ENCODE measurements at regions not wholly inside any gene's neighbourhood (a gene's known extent, or its start where the extent isn't known, plus 50 kb on each side); places are given as distances from the start of the nearest gene placed in this dataset.

DNA sequence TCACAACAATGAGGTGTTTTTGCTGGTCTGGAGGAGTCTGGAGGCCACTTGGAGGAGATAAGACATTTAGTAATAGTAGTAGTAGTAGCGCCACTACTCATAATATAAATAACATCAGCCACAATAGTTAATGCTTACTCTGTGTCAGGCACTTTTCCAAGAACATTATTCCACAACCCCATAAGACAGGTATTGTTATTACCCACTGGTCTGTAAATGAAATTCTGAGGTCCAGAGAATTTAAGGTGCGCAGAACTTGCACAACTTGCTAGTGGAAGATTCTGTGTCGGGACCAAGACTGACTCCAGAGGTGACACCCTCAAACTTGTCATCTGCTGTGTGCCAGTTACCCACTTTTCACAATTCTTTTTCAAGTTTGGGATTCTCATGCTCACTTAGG is 106.5 kb downstream of the MRM1 start:
- no peak overlapping the region for H3K4me3 ChIP-seq (ENCODE audit: control insufficient read depth, low read depth, low read length)
- TF ChIP-seq, protein P1, sequence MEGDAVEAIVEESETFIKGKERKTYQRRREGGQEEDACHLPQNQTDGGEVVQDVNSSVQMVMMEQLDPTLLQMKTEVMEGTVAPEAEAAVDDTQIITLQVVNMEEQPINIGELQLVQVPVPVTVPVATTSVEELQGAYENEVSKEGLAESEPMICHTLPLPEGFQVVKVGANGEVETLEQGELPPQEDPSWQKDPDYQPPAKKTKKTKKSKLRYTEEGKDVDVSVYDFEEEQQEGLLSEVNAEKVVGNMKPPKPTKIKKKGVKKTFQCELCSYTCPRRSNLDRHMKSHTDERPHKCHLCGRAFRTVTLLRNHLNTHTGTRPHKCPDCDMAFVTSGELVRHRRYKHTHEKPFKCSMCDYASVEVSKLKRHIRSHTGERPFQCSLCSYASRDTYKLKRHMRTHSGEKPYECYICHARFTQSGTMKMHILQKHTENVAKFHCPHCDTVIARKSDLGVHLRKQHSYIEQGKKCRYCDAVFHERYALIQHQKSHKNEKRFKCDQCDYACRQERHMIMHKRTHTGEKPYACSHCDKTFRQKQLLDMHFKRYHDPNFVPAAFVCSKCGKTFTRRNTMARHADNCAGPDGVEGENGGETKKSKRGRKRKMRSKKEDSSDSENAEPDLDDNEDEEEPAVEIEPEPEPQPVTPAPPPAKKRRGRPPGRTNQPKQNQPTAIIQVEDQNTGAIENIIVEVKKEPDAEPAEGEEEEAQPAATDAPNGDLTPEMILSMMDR (IDR thresholded peaks at IDR 0.05; ENCODE audit: control insufficient read depth, insufficient read depth, low read depth, low read length, missing control alignments) = no peak
- no peak for DNase-seq (ENCODE audit: low read depth)

DNA sequence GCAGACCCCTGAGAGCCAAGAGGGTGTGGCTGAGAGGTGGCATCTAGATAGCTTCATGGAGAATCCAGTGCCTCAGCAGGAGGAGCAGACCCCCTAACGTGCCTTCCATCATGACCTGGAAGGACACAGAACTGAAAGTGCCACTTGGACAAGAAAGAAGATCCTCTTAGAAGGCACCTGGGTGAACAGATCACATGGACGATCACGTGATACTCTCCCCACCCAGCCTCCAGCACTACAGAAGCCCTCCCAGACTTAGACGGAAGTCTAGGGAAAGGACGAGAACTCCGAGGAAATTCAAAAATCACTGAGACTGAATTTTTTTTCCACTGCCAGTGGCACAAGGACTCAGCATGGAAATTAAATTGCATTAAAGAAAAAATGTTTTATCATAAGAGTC is 113.4 kb downstream of the MRM1 start:
- DNase-seq (ENCODE audit: low read depth) = no peak
- no peak overlapping the region for H3K4me3 ChIP-seq (ENCODE audit: control insufficient read depth, low read depth, low read length)
- TF ChIP-seq, protein P1 (IDR thresholded peaks at IDR 0.05; ENCODE audit: control insufficient read depth, insufficient read depth, low read depth, low read length, missing control alignments) = no peak

DNA sequence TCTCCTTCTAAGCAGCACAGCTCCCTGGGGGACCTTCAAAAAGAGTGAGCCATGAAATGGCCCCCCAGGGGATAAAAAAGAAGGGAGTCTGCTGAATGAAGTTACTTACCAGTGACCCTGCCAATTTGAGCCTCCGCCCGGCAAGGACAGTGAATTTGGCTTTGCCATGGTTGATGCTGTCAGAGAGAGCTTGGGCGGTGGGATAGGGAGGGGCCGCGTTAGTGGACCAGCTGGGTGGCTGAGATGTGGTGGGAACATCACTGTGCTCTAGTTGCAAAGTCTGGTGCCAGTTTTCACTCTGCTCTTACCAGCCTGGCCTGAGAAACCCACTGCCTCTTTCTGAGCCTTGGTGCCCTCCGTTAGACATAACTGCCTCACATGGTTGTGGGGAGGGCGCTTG is 114.6 kb downstream of the MRM1 start:
- no peak overlapping the region for H3K4me3 ChIP-seq (ENCODE audit: control insufficient read depth, low read depth, low read length)
- TF ChIP-seq, protein P1 (IDR thresholded peaks at IDR 0.05; ENCODE audit: control insufficient read depth, insufficient read depth, low read depth, low read length, missing control alignments) = no peak
- no peak for DNase-seq (ENCODE audit: low read depth)

DNA sequence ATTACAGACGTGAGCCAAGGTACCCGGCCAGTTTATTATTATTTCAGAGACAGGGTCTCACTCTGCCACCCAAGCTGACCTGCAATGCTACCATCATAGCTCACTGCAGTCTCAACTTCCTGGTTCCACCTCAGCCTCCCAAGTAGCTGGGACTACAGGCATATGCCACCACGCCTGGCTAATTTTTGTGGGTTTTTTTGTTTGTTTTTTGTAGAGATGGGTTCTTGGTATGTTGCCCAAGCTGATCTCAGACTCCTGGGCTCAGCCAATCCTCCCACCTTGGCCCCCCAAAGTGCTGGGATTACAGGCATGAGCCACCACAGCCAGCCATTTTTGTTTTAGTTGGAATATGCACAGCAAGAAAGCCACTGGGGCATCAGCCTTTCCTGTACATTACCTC is 115.7 kb downstream of the MRM1 start:
- DNase-seq (ENCODE audit: low read depth) = no peak
- TF ChIP-seq, protein P1 (IDR thresholded peaks at IDR 0.05; ENCODE audit: control insufficient read depth, insufficient read depth, low read depth, low read length, missing control alignments) = no peak
- no peak overlapping the region for H3K4me3 ChIP-seq (ENCODE audit: control insufficient read depth, low read depth, low read length)

DNA sequence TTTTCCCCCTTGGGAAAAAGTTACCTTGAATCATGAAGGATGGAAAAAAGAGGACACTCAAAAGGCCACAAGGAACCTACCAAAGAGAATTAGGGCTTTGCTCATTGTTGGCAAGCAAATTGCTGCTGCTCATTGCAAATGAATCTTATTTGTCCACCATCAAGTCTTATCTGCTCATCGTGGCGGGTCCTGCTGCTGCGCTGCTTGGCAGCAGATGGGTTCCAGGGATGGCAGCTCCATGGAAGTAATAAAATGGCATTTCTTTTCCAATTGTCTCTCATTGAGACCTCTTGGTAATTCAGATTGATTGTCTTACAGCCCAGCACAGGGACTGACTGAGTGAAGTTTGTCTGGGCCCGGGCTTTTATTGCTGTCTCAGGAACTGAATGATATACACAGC is 118.7 kb downstream of the MRM1 start:
- no peak overlapping the region for H3K4me3 ChIP-seq (ENCODE audit: control insufficient read depth, low read depth, low read length)
- DNase-seq (ENCODE audit: low read depth) = no peak
- TF ChIP-seq, protein P1 (IDR thresholded peaks at IDR 0.05; ENCODE audit: control insufficient read depth, insufficient read depth, low read depth, low read length, missing control alignments) = no peak

DNA sequence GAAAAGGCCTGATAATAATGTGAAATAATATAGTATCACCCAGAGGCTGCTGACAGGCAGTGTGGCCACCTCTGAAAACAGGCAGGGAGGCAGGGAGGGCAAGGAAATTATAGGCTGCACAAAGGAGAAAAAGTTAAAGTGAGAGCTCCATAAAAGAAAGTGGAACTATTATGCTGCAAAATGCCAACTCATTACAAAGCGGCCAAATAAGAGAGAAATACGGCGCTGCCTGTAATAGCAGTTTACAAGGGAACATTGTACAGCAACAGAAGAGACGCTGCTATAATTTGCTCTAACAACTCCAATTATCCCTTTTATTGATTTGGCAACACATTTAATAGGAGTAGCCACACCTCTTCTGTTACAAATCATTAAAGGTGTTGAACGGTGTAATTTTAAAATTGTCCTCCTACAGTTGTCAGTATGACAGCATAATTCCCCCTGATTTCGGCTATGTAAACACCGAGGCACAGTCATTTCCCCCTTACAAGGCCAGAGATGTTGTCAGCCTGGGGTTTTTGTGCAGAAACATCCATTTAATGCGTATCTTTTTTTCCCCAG is 120.3 kb downstream of the MRM1 start:
- no peak overlapping the region for H3K4me3 ChIP-seq (ENCODE audit: control insufficient read depth, low read depth, low read length)
- DNase-seq (ENCODE audit: low read depth) = no peak
- TF ChIP-seq, protein P1 (IDR thresholded peaks at IDR 0.05; ENCODE audit: control insufficient read depth, insufficient read depth, low read depth, low read length, missing control alignments) = no peak

Measured in AG09309 (cell line).